HG02759 (cell line): ENCODE measurements at regions not wholly inside any gene's neighbourhood (a gene's known extent, or its start where the extent isn't known, plus 50 kb on each side); places are given as distances from the start of the nearest gene placed in this dataset.
"Not testable (repeated sequence)": the region's sequence is repeated elsewhere in the genome, so short reads cannot be mapped to it uniquely, and the experiment has no call there.

Experiments
- ATAC-seq: cut with Tn5 transposase; IDR thresholded peaks from one replicate; pipeline ENCODE4 v1.9.1; 2021; ENCODE audit warnings: mild to moderate bottlenecking, moderate library complexity; ENCODE audit not compliant: unreplicated experiment

- ATAC-seq: no peak
These were observed 197.1 kb upstream of the IRS2 start for GRCh38 chr13:109983447-109983846.

GRCh38 chr13:109981000-109981399 lies 194.6 kb upstream of the IRS2 start:
- ATAC-seq: no peak

GRCh38 chr13:109979676-109980075 lies 193.3 kb upstream of the IRS2 start:
- ATAC-seq: not testable (repeated sequence)

GRCh38 chr13:109979228-109979627 lies 192.8 kb upstream of the IRS2 start:
- no peak for ATAC-seq

- ATAC-seq: no peak
These were observed 191.0 kb upstream of the IRS2 start for GRCh38 chr13:109977212-109977968.

GRCh38 chr13:109976206-109976997 lies 190.0 kb upstream of the IRS2 start:
- ATAC-seq: no peak

- no peak for ATAC-seq
These were observed 188.0 kb upstream of the IRS2 start for GRCh38 chr13:109974354-109974753.

- ATAC-seq: no peak
These were observed 186.9 kb upstream of the IRS2 start for GRCh38 chr13:109973279-109973678.

- no peak for ATAC-seq
These were observed 185.2 kb upstream of the IRS2 start for GRCh38 chr13:109971456-109972090.

GRCh38 chr13:109971006-109971405 lies 184.6 kb upstream of the IRS2 start:
- no peak for ATAC-seq

GRCh38 chr13:109968876-109969577 lies 182.6 kb upstream of the IRS2 start:
- ATAC-seq: no peak

GRCh38 chr13:109963960-109964563 lies 177.7 kb upstream of the IRS2 start:
- no peak for ATAC-seq

- ATAC-seq: no peak
These were observed 177.0 kb upstream of the IRS2 start for GRCh38 chr13:109963384-109963783.

GRCh38 chr13:109959903-109960302 lies 173.5 kb upstream of the IRS2 start:
- ATAC-seq: no peak

- no peak for ATAC-seq
These were observed 171.5 kb upstream of the IRS2 start for GRCh38 chr13:109957875-109958274.

GRCh38 chr13:109955598-109955997 lies 169.2 kb upstream of the IRS2 start:
- no peak for ATAC-seq

- no peak for ATAC-seq
These were observed 168.1 kb upstream of the IRS2 start for GRCh38 chr13:109954441-109954840.

GRCh38 chr13:109951491-109951890 lies 165.1 kb upstream of the IRS2 start:
- no peak for ATAC-seq

- ATAC-seq: no peak
These were observed 163.0 kb upstream of the IRS2 start for GRCh38 chr13:109949397-109949796.

- ATAC-seq: no peak
These were observed 160.6 kb upstream of the IRS2 start for GRCh38 chr13:109947006-109947405.
